ENCODE measurements at regions not wholly inside any gene's neighbourhood (a gene's known extent, or its start where the extent isn't known, plus 50 kb on each side); places are given as distances from the start of the nearest gene placed in this dataset.
A peak's percentile ranks its signal among the peaks of the same experiment; 100 is the strongest.

DNA sequence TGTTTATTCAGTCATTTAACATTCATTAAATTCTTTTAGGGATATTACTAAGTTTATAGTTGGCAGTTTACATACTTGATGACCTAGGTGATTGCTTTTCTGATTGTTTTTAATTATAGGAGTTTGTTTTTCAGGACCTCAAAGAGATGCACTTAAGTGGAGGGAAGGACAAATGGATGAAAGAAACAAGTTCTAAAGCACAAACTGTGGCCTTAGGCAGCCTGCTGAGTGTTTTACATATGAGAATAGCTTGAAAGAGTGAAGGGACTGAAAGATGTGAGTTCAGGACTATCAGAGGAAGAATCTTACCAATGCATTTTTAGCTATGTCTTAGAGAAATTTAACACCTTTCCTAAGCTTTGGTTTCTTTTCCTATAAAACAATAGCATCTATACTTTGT, 402.6 kb downstream of the KLF12 start:
- TF ChIP-seq, protein P1, sequence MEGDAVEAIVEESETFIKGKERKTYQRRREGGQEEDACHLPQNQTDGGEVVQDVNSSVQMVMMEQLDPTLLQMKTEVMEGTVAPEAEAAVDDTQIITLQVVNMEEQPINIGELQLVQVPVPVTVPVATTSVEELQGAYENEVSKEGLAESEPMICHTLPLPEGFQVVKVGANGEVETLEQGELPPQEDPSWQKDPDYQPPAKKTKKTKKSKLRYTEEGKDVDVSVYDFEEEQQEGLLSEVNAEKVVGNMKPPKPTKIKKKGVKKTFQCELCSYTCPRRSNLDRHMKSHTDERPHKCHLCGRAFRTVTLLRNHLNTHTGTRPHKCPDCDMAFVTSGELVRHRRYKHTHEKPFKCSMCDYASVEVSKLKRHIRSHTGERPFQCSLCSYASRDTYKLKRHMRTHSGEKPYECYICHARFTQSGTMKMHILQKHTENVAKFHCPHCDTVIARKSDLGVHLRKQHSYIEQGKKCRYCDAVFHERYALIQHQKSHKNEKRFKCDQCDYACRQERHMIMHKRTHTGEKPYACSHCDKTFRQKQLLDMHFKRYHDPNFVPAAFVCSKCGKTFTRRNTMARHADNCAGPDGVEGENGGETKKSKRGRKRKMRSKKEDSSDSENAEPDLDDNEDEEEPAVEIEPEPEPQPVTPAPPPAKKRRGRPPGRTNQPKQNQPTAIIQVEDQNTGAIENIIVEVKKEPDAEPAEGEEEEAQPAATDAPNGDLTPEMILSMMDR (IDR thresholded peaks at IDR 0.05; ENCODE audit: low read length, missing control alignments): no peak
- H3K4me3 ChIP-seq (replicated peaks; ENCODE audit: low read depth, low read length): no peak overlapping the region
- no peak for DNase-seq (ENCODE audit: low read depth)

DNA sequence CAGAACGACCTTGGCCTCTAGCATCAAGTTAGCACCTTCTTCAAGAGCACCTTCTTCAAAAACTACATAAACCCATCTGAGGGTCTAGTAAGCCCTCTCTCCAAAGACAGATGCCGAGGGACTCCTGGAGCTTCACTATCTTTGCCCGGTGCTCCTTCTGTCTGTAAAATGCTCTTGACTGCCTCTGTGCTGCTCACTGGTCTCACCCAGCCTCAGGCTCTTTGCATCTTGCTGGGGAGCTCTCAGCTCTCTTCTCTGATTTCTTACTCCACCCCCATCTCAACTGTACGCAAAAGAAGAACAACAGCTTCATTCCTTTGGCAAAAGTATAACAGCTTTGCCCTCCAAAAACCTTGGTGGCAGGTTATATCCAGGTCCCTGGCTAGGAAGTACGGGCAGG, 404.2 kb downstream of the KLF12 start:
- TF ChIP-seq, protein P1 (IDR thresholded peaks at IDR 0.05; ENCODE audit: low read length, missing control alignments): no peak
- H3K4me3 ChIP-seq (replicated peaks; ENCODE audit: low read depth, low read length): no peak overlapping the region
- no peak for DNase-seq (ENCODE audit: low read depth)

DNA sequence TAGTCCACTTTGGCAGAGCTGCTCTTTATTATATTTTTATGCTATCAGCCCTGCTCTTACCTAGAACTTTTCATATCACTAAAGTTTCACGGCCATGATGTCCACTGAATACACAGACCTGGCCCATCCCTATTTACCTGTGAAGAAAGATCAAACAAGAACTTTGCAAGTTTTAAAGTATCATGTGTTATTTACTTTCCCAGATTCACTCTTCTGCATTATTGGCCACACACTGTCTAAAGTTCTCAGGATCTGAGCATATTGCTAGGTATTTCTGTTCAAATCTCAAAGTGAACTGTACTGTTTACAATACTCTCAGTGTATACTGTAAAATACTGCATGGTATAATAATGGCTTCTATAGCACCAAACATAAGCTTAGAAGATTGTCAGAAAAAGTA, 405.2 kb downstream of the KLF12 start:
- TF ChIP-seq, protein P1 (IDR thresholded peaks at IDR 0.05; ENCODE audit: low read length, missing control alignments): no peak
- no peak overlapping the region for H3K4me3 ChIP-seq (replicated peaks; ENCODE audit: low read depth, low read length)
- no peak for DNase-seq (ENCODE audit: low read depth)

DNA sequence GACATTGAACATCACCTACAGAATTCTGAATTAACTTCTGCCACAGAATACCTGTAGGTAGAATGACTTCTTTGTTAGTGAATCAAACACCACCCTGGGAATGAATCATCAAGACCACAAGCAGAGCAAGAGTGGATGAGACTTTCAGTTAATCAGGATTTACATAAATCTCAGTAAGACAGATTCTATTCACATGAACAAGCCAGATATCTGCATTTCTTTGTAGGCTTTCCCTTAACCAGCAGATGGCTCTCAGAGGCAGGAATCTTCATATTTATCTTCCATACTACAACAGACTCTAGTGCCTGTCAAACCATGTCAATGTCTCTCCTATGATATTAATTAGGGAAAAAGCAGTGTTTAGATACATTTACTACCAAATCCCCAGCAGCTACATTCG, 412.1 kb downstream of the KLF12 start:
- TF ChIP-seq, protein P1 (IDR thresholded peaks at IDR 0.05; ENCODE audit: low read length, missing control alignments): peak; percentile 46
- H3K4me3 ChIP-seq (replicated peaks; ENCODE audit: low read depth, low read length): no peak overlapping the region
- DNase-seq (ENCODE audit: low read depth): peak; percentile 52

DNA sequence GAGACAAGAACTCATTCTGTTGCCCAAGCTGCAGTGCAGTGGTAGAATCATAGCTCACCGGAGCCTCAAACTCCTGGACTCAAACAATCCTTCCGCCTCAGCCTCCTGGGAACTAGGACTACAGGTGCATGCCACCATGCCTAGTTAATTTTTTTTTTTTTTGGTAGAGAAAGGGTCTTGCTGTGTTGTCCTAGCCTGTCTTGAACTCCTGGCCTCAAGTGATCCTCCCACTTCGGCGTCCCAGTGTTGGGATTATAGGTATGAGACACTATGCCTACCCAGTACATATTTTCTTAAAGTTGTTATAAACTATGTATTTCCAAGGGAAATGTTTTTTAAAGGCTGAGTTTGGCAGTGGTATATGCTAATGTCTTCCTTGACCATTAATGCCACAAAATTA, 412.6 kb downstream of the KLF12 start:
- no peak for DNase-seq (ENCODE audit: low read depth)
- no peak overlapping the region for H3K4me3 ChIP-seq (replicated peaks; ENCODE audit: low read depth, low read length)
- TF ChIP-seq, protein P1 (IDR thresholded peaks at IDR 0.05; ENCODE audit: low read length, missing control alignments): no peak

DNA sequence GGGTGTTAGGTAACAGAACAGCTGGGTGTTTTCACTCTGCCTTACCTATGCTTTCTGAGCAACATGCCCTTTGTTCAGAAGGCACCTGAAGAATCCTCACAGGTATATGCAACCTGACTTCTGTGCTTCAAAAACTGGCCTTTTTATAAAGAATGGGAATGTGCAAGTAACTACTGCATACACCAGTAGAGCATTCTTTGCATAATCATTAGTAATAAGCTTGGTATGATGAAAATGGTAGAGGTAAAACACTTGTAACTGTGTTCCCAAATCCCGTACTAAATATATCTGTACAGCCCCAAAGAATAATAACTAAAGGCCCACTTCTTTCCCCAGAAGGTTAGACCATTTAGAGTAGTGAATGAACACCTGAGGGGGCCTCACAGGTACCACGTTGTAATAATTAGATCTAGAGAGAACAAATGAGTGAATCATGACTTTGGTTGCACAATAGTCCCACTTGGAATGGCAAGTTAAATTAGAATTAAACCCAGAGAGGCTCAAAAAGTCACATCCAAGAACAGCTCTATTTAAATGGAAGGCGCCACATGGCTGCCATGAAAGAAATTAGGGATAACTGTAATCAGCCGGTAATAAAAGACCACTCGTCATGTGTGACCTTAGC, 413.9 kb downstream of the KLF12 start:
- no peak overlapping the region for H3K4me3 ChIP-seq (replicated peaks; ENCODE audit: low read depth, low read length)
- DNase-seq (ENCODE audit: low read depth): no peak
- TF ChIP-seq, protein P1 (IDR thresholded peaks at IDR 0.05; ENCODE audit: low read length, missing control alignments): no peak

DNA sequence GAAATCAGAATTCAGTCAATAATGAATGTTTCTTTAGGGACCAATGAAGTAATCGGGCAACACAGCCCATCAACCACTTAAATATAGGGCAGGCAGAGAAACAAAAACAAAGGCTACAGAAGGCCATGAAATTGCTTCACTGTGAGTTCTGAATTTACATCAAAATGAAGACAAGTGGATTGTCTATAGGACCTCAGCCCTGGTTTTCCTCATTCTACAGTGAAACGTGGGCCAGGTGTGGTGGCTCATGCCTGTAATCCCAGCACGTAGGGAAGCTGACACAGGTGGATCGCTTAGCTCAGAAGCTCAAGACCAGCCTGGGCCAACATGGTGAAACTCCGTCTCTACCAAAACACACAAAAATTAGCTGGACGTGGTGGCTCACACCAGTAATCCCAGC, 416.0 kb downstream of the KLF12 start:
- no peak for DNase-seq (ENCODE audit: low read depth)
- no peak overlapping the region for H3K4me3 ChIP-seq (replicated peaks; ENCODE audit: low read depth, low read length)
- TF ChIP-seq, protein P1 (IDR thresholded peaks at IDR 0.05; ENCODE audit: low read length, missing control alignments): no peak

Data from fibroblast of pulmonary artery (primary cell).